Kidney epithelial cell (primary cell): ENCODE measurements at regions not wholly inside any gene's neighbourhood (a gene's known extent, or its start where the extent isn't known, plus 50 kb on each side); places are given as distances from the start of the nearest gene placed in this dataset.

Source experiments
- DNase-seq: peaks from one replicate; pipeline ENCODE4 v3.0.0-alpha.2; 2010; ENCODE audit warnings: low read depth
- H3K27me3 ChIP-seq: 2 replicates; pipeline ENCODE4 v1.6.0; 2011; ENCODE audit warnings: low read length; ENCODE audit not compliant: control insufficient read depth, insufficient read depth
- H3K36me3 ChIP-seq: 2 replicates; pipeline ENCODE4 v1.5.1; 2011; ENCODE audit warnings: low read length; ENCODE audit not compliant: control insufficient read depth, insufficient read depth
- H3K4me3 ChIP-seq: 2 replicates; pipeline ENCODE4 v1.5.1; 2011; ENCODE audit warnings: low read depth, mild to moderate bottlenecking, control low read depth, low read length
- CTCF ChIP-seq: IDR thresholded peaks from 2 replicates; pipeline ENCODE4 v1.5.1; 2011; ENCODE audit warnings: mild to moderate bottlenecking, moderate library complexity, low read length, control low read depth, inconsistent platforms; ENCODE audit not compliant: insufficient read depth, poor library complexity, severe bottlenecking

DNA sequence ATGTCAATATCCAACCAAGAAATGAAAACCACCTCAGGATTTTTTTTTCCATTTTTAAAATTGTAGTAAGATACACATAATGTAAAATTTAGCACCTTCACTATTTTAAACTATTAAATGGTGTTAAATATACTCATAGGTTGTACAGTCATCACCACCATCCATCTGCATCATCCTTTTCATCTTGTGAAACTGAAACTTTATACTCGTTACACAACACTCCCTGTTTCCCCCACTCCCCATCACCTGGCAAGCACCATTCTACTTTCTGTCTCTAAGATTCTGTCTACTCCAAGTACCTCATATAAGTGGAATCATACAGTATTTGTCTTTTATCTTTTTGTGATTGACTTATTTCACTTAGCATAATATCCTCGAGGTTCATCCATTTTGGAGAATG is 335.2 kb upstream of the NPSR1 start:
- no peak for TF ChIP-seq CTCF
- no peaks in the 10 kb centered on the region for H3K27me3 ChIP-seq
- no peaks in the 10 kb centered on the region for H3K36me3 ChIP-seq
- H3K4me3 ChIP-seq: no peak overlapping the region
- DNase-seq: no peak

- no peak for TF ChIP-seq CTCF
- Histone ChIP-seq H3K27me3 (no peaks in the 10 kb centered on the region), H3K36me3 (no peaks in the 10 kb centered on the region), H3K4me3 (no peak overlapping the region)
- no peak for DNase-seq
Measured at GRCh38 chr7:34327681-34328080, 330.3 kb upstream of the NPSR1 start.

GRCh38 chr7:34330308-34330707 is 327.7 kb upstream of the NPSR1 start:
- Histone ChIP-seq H3K4me3 (no peak overlapping the region), H3K36me3 (no peaks in the 10 kb centered on the region), H3K27me3 (no peaks in the 10 kb centered on the region)
- no peak for TF ChIP-seq CTCF
- DNase-seq: no peak

GRCh38 chr7:34331102-34331501 is 326.9 kb upstream of the NPSR1 start:
- no peak overlapping the region for H3K4me3 ChIP-seq
- H3K36me3 ChIP-seq: no peaks in the 10 kb centered on the region
- no peak for DNase-seq
- no peaks in the 10 kb centered on the region for H3K27me3 ChIP-seq
- no peak for TF ChIP-seq CTCF

GRCh38 chr7:34332006-34332405 is 326.0 kb upstream of the NPSR1 start:
- DNase-seq: no peak
- H3K27me3 ChIP-seq: no peaks in the 10 kb centered on the region
- no peaks in the 10 kb centered on the region for H3K36me3 ChIP-seq
- TF ChIP-seq CTCF: no peak
- no peak overlapping the region for H3K4me3 ChIP-seq

DNA sequence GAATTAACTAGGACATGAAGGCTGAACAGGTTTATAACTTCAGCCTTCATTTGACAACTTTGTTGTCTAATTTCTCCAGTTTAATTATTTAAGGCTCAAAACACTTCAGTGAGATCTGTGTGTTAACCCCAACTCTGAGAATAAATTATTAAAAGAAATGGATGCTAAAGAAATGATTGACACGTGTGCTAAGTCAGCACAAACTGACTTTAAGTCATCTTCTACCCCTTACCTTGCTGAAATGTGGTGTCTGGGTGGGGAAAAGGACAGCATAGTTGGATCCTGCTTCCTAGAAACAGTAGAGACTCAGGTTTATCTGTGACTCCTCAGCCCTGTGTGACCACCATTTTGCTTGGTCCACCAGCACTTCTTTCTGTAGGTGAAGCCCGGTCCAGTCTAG is 324.8 kb upstream of the NPSR1 start:
- H3K4me3 ChIP-seq: no peak overlapping the region
- no peak for TF ChIP-seq CTCF
- no peaks in the 10 kb centered on the region for H3K36me3 ChIP-seq
- DNase-seq: no peak
- H3K27me3 ChIP-seq: no peaks in the 10 kb centered on the region
